ENCODE measurements at regions not wholly inside any gene's neighbourhood (a gene's known extent, or its start where the extent isn't known, plus 50 kb on each side); places are given as distances from the start of the nearest gene placed in this dataset.
A peak's percentile ranks its signal among the peaks of the same experiment; 100 is the strongest.
"Not testable (repeated sequence)": the region's sequence is repeated elsewhere in the genome, so short reads cannot be mapped to it uniquely, and the experiment has no call there.

DNA sequence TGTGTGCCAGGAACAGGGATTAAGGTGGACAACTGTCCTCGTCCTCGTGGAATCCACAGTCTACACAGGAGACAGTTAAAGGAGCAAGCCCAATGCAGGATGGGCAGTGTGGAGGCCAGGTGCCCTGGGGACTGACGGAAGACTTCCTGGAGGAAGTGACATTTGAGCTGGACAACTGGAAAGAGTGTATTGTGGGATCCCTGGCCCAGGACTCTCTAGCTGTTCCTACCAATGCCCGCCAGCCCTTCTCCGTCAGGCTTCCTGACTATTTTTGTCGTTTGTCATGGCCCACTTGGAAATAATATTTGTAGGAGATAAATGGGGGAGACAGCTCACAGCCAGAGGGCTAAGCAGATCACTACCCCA, 235.3 kb downstream of the TOMM20 start:
- TF ChIP-seq, protein P1, sequence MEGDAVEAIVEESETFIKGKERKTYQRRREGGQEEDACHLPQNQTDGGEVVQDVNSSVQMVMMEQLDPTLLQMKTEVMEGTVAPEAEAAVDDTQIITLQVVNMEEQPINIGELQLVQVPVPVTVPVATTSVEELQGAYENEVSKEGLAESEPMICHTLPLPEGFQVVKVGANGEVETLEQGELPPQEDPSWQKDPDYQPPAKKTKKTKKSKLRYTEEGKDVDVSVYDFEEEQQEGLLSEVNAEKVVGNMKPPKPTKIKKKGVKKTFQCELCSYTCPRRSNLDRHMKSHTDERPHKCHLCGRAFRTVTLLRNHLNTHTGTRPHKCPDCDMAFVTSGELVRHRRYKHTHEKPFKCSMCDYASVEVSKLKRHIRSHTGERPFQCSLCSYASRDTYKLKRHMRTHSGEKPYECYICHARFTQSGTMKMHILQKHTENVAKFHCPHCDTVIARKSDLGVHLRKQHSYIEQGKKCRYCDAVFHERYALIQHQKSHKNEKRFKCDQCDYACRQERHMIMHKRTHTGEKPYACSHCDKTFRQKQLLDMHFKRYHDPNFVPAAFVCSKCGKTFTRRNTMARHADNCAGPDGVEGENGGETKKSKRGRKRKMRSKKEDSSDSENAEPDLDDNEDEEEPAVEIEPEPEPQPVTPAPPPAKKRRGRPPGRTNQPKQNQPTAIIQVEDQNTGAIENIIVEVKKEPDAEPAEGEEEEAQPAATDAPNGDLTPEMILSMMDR (IDR thresholded peaks at IDR 0.05; ENCODE audit: unreplicated experiment in 3 of 3), result no peak
- H3K27ac Mint-ChIP-seq, result peak overlapping the region in 2 of 3 experiments; percentile 32
- H3K4me3 Mint-ChIP-seq, result no peak overlapping the region
- H3K4me1 Mint-ChIP-seq, result peaks cover 46% of the 10 kb centered on the region
- no peaks in the 10 kb centered on the region for H3K36me3 Mint-ChIP-seq (ENCODE audit: low read depth)
- peaks cover 24% of the 10 kb centered on the region for H3K27me3 Mint-ChIP-seq (ENCODE audit: low read depth)
- H3K9me3 Mint-ChIP-seq, result no peaks in the 10 kb centered on the region

DNA sequence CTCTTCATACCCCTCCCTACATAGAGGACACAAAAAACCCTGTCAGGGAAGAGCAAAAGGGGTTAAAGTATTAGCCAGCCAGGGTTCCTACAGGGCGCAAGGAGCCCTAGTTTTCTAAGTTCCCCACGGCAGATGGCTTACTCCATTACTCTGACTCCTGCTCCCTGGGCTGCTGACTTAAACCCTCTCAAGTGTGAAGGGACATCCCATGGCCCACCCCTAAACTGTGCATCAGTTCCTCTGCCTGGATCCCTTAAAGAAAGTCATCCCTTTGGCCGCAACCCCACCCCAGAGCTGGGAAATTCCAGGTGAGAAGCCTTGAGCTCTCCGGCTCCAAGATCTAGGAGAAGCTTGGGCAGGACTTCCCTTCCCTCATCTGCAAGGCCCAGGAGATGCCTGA, 236.0 kb downstream of the TOMM20 start:
- peaks cover 24% of the 10 kb centered on the region for H3K27me3 Mint-ChIP-seq (ENCODE audit: low read depth)
- H3K4me3 Mint-ChIP-seq, result no peak overlapping the region
- peaks cover 40% of the 10 kb centered on the region for H3K4me1 Mint-ChIP-seq
- TF ChIP-seq, protein P1 (IDR thresholded peaks at IDR 0.05; ENCODE audit: unreplicated experiment in 3 of 3), result no peak
- no peaks in the 10 kb centered on the region for H3K9me3 Mint-ChIP-seq
- H3K36me3 Mint-ChIP-seq (ENCODE audit: low read depth), result no peaks in the 10 kb centered on the region
- H3K27ac Mint-ChIP-seq, result no peak overlapping the region

DNA sequence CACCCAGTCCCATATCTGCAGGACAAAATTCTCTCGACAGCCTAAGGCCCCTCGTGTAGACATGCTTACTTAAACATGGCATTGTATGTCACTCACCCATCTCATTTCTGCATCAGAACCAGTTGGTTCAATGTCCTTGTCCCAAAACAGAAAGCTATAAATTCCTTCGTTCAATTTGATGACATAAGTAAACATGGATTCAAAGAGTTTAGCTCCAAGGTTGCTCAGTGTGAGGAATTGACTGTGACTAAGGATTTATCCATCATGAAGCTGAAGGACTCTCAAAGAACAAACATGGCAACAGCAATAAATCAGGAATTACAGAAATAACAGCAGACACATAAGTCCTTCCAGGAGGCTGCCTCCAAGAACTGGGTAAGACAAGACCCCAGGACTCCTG, 237.2 kb downstream of the TOMM20 start:
- peaks cover 15% of the 10 kb centered on the region for H3K27me3 Mint-ChIP-seq (ENCODE audit: low read depth)
- no peak overlapping the region for H3K4me3 Mint-ChIP-seq
- H3K4me1 Mint-ChIP-seq, result peaks cover 44% of the 10 kb centered on the region
- no peaks in the 10 kb centered on the region for H3K9me3 Mint-ChIP-seq
- H3K27ac Mint-ChIP-seq, result no peak overlapping the region
- TF ChIP-seq, protein P1 (IDR thresholded peaks at IDR 0.05; ENCODE audit: unreplicated experiment in 3 of 3), result no peak
- H3K36me3 Mint-ChIP-seq (ENCODE audit: low read depth), result no peaks in the 10 kb centered on the region

DNA sequence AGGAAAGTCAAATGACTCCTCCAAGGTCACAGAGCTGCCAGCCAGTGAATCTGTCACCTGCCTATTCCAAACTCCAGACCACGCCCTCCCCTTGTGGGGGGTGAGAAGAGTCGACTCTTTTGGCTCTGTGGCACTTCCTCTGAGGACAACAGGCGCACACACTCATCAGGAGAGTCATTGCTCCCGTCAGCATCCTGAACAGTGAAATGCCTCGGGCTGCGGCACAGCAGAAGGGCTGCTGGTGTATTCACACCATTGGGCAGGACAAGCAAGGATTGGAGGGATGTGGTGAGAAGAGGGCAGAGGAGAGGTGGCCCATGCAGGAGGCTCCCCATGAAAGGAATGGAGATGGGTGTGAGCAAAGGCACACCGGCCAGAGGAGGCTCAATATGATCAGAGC, 239.0 kb downstream of the TOMM20 start:
- H3K27ac Mint-ChIP-seq, result peak overlapping the region in 1 of 3 experiments; percentile 27
- H3K4me1 Mint-ChIP-seq, result peaks cover 54% of the 10 kb centered on the region
- TF ChIP-seq, protein P1 (IDR thresholded peaks at IDR 0.05; ENCODE audit: unreplicated experiment in 3 of 3), result no peak
- H3K4me3 Mint-ChIP-seq, result no peak overlapping the region
- H3K27me3 Mint-ChIP-seq (ENCODE audit: low read depth), result peaks cover 12% of the 10 kb centered on the region
- H3K36me3 Mint-ChIP-seq (ENCODE audit: low read depth), result no peaks in the 10 kb centered on the region
- no peaks in the 10 kb centered on the region for H3K9me3 Mint-ChIP-seq

DNA sequence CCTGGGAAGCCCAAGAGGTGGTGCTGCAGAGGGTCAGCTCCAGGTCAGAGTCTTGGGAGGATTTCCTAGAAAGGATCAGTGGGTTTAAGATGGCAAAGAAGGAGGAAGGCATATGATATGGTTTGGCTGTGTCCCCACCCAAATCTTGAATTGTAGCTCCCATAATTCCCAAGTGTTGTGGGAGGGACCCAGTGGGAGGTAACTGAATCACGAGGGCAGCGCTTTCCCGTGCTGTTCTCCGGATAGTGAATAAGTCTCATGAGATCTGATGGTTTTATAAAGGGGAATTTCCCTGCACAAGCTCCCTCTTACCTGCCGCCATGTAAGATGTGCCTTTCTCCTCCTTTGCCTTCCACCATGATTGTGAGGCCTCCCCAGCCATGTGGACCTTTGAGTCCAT, 240.4 kb downstream of the TOMM20 start:
- not testable (repeated sequence) for H3K9me3 Mint-ChIP-seq; H3K36me3 Mint-ChIP-seq (ENCODE audit: low read depth); H3K27ac Mint-ChIP-seq; H3K4me3 Mint-ChIP-seq
- H3K4me1 Mint-ChIP-seq, result peaks cover 49% of the 10 kb centered on the region
- peaks cover 12% of the 10 kb centered on the region for H3K27me3 Mint-ChIP-seq (ENCODE audit: low read depth)

DNA sequence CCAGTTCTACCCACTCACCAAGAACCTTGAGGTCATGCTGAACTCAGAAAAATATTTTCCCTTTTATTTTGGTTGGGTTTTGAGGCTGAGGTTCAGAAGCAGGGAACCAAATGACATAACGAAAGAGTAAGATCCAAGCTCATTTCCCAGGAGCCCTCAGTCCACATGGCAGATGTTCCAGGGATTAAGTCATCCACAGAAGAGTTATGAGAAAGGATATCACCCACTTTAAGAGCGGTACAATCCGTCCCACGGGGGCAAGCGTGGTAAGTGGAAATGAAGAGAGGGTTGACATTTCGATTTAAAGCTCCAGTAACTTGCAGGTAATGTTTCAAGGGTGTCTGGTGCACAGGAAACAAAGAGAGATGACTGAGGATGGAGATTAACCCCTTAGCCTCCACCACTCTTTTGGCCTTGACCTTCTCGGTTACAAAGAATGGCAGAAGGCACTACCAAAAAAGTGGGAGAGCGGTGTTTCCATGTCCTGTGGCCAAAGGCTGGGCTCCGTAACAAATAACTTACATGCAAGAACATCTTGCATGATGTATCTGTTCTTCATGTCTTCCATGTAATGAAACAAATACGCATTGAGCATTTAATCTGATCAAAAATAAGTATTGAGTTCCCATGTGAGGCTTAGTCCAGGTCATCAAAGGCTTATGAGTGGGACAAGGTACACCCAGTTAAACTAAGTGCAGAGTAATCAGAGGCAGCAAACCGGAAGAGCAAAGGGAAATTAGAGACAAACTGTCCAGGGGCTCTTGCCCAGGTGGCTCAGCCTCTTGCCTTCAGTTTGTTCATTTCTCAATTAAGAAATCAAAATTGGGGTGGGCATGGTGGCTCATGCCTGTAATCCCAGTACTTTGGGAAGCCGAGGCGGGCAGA, 241.4 kb downstream of the TOMM20 start:
- Mint-ChIP-seq H3K9me3 (no peaks in the 10 kb centered on the region), H3K36me3 (ENCODE audit: low read depth) (no peaks in the 10 kb centered on the region), H3K27ac (peak overlapping the region in 2 of 3 experiments; percentile 34 to 40), H3K4me3 (peak overlapping the region in 1 of 3 experiments; percentile 4), H3K27me3 (ENCODE audit: low read depth) (peaks cover 12% of the 10 kb centered on the region), H3K4me1 (peaks cover 49% of the 10 kb centered on the region)
- TF ChIP-seq, protein P1 (IDR thresholded peaks at IDR 0.05; ENCODE audit: unreplicated experiment in 3 of 3), result no peak
